HG03439 (cell line): ENCODE measurements at regions not wholly inside any gene's neighbourhood (a gene's known extent, or its start where the extent isn't known, plus 50 kb on each side); places are given as distances from the start of the nearest gene placed in this dataset.

Experiments used
- ATAC-seq: cut with Tn5 transposase; IDR thresholded peaks from one replicate; pipeline ENCODE4 v1.9.1; 2021; ENCODE audit warnings: mild to moderate bottlenecking, moderate library complexity; ENCODE audit not compliant: unreplicated experiment

DNA sequence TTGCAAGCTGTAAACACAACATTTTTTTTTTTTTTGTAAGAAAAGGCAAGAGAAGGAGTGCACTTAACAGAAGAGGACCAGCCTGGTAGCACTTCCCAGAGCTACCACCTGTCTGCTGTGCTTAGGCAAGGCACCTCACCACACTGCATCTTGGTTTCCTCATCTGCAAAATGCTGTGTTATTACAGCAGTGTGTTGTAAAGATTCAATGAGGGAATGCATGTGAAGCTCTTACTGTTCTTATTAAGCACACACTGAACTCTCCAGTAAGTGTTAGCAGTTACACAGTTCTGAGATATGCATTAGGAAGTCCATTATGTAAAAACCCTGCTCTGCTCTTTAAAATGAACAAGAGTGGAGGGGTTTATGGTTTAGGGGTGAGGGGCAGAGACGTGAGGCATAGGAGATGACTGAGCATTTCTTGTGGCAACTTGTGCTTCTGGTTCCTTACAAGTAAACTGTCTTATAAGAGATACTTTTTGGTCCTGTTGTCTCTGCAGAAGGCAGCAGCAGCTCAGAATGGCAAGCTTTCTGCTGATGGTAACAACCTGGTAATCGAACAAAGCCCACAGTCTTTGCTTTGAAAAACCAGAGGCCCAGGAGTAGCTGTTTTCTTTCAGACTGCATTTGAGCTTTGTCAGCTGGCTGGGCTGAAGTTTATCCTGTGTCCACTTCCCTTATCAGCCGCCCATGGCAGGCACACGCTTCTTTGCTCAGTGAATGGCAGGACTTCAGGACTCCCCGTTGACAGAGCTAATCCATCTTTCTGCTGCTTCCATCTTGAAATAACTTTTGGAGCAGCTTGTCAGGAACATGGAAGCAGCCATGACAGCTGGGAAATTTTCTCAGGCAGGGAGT, 98.8 kb upstream of the BMPER start:
- ATAC-seq = no peak

DNA sequence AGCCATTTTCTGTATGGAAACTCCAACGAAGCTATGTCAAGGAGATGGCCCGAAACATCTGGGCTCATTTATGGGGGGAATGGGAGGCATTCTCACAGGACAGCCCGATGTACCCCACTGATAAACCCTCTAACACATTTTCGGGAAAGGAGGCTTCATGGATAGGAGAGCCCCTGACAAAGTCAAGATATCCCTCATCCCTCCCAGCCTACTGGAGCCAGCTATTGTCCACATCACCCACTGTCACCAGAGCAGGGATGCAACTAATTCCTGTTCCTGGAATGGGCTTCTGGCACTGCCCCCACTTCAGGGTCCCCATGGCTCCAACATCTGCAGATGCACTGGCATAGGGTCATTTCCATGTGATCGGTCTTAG, 98.2 kb upstream of the BMPER start:
- no peak for ATAC-seq

DNA sequence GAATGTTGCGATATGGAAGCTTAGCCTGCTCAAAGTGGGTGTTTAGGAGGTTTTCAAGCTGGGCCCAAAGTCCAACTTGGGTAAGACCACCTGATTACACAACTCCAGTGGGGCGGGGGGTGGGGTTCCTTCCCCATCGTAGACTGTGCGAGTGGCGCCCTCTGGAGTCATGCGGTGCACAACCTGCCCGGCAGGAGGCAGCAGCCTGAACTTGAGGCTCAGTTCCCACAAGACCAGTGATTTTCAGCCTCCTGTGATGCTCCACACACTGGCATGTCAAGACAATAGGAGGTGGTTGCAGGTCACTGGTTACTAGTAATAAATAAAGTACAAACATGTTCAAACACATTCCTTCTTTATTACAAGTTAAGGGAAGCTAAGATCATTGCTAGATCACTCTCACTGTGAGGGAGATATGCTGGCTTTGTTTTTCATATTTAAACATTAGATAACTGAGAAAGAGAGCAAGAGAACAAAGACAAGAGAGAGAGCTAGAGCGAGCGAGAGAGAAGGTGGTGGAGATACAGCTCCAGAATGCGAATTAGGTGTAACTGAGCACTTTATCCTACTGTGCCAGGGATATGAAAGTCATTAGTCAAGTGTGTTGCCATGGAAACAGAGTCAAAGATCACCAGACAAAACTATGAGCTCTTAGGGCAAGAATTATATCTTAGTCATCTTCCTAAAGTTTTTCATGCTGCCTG, 97.4 kb upstream of the BMPER start:
- ATAC-seq = no peak

DNA sequence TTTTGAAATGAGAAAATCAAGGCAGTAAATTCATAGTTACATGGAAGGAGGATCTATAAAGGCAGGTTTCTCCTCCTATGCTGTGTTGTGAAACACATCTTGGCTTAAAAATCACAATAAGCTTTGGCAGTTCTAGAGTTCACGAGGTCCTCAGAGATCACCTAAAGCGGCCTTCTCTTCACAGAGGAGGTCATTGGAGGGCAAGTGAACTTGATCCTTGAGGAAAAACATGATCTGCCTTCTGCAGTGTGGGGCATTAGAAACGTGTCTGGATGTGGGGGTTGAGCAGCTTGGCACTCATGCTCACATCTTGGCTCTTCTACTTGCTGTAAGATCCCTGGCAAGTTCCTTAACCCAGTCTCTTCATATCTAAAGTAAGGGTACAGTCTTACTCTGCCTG, 96.1 kb upstream of the BMPER start:
- ATAC-seq = no peak

DNA sequence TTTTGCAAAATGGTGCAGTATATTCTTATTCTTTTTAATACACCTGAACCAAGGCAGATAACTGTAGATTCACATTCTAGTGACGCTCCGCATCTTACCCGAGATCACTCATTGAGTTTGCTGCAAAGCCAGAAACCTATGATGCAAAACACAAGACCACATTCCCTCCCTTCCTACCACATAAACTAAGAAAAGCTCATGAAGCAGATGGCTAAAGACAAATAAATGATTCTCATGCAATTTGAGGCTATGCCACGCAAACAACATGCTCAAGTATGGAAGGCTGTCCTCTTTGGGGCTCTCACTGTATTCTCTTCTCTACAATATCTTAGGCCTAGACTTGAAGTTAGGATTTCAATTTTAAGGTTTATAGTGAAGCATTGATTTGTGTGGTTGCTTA, 95.0 kb upstream of the BMPER start:
- no peak for ATAC-seq

DNA sequence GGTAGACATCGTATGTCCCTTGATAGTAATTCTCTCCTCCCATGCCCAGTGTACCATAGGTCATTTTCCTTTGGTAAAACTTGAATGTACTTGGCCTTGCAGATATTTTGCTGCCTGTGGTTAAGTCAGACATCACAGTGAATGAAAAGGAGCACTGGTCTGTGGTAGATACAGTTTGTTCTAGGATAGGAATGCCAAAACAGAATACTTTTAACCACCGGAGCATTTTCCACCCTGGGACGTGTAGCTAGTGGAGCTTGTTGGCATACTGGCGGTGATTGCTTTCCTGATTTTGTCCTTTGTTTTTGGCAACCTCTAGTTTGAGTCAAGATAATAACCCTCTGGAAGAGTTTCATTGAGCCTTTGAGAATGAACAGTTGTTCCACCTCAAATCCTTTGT, 92.0 kb upstream of the BMPER start:
- ATAC-seq = no peak

DNA sequence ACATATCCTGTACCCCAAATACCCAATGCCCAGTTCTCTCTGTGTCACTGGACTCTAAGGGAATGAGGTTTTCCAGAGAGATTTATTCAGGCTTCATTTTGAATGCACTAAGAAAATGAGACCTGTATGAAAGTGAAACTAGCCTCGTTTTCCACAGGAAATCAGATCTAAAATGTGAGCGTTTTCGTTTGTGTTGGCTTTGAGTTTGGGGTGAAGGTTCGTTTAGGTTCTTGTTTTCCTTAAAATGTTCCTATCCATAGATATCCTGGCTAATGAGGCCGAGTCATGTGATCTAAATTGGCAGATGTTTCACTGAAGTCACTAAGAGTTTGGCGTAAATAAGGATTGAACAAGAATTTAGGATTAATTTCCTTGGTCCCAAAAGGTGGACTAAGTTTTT, 90.9 kb upstream of the BMPER start:
- no peak for ATAC-seq

DNA sequence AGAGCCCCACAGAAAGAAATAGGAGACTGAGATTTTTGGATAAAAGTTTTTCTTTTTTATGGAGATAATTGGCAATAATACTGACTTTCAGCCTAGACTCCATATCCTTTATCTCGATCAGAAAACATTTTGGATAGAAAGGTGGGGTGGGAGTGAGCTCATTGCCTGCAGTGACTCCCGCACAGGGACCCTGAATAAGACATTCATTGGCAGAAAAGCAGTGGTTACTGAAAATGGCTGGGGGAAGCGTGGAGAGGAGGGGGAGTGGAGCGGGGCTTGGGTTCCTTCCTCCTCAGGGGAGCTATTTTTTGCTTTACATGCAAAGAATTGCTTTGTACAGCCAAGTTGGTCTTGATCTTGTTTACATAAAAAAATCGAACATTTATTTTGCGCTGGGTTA, 90.4 kb upstream of the BMPER start:
- no peak for ATAC-seq

DNA sequence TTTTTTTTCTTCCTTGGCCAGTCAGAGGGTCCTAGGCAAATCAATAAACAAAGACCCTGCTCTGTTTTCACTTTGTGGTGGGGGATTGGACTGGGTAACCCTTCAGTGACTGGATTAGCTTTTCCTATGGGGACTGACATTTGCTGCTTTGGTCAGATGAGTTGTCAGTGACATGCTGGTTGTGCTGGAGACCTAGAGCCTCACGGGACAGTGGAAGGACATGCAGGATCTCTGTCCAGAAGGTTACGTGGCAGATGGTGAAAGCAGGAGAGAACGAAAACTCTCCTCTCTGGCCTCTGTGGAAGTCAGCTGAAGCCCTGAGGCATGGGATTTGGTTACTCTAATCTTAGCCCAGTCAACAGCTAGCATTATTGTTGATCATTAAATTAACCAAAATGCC, 90.0 kb upstream of the BMPER start:
- ATAC-seq = no peak

DNA sequence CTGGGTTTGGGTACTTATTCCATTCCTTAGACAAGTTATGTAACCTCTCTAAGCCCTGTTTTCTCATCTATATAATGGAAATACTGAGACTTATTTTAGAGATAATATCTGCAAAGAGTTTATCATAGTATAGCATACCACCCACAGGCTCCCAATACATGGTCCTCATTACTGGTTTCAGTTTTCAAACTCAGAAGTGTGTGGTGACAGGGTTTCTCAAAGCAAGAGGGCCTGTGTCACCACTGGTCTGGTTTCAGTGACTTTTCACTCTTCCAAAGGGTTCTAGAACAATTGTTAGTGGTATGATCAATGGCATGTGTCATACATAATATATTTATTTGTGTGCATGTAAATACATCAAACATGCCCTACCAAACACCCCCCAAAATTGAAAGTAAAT, 89.2 kb upstream of the BMPER start:
- ATAC-seq = no peak

DNA sequence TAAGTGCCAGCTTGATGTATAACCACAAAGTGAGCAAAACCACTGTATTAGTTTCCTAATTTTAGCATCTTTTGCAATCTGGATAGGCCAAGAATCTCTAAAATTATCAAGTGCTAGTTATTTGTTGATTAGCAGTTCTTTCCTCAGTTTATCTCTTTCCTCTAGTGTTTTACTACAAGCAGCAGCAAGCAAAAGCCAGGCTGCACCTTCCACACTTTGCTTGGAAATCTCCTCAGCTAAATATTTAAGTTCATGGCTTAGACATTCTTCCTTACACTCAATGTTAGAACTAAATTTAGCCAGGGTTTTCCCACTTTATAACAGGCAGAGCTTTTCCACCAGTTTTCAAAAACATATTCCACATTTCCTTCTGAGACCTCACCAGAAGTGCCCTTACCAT, 85.7 kb upstream of the BMPER start:
- no peak for ATAC-seq

DNA sequence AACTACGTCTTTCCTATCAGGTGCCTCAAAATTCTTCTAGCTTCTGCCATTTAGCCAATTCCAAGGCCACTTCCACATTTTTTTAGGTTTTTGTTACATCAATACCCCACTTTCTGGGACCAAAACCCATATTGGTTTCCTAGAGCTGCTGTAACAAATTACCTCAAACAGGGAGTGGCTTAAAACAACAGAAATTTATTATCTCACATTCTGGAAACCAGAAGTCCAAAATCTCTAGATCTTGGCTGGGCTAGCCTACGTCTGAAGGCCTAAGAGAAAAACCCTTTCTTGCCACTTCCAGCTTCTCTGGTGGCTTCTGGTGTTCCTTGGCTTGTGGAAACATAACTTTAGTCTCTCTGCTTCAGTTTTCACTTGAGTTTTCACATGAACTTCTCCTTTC, 85.1 kb upstream of the BMPER start:
- no peak for ATAC-seq

DNA sequence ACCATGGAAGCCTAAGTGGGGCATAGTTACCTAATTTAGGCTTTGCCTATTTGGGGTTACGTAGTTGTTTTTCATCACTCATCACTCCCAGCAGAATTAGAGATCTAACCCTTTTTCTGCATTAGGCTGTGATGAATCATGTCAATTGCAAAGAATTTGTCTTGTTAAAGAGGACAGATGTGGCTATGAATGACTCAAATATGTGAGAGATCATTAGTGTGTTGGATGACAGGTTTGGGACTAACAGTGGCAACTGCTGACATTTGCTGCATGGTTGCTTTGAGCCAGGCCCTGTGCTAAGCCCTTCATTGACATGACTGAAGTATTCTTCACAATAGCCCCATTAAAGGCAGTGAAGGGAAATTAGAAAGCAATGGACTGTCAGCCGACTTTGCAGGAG, 83.4 kb upstream of the BMPER start:
- no peak for ATAC-seq

DNA sequence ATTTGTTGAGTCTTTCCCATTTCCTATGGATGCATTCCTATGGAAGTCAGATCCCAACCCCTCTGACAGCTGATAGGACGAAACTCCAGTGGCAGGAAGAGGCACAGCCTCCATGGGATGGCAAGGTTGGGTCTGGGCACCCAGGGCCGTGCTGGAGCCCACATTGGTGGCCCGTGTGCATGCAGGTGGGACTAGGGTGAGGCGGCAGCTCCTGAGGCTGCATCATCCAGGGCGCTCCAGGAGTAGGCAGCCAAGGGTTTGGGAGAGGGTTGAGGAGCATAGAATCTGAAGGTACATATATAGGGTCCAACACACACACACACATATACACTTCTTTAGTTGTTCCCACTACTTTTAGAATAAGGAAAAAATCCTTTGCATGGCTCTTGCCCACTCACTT, 81.4 kb upstream of the BMPER start:
- no peak for ATAC-seq

DNA sequence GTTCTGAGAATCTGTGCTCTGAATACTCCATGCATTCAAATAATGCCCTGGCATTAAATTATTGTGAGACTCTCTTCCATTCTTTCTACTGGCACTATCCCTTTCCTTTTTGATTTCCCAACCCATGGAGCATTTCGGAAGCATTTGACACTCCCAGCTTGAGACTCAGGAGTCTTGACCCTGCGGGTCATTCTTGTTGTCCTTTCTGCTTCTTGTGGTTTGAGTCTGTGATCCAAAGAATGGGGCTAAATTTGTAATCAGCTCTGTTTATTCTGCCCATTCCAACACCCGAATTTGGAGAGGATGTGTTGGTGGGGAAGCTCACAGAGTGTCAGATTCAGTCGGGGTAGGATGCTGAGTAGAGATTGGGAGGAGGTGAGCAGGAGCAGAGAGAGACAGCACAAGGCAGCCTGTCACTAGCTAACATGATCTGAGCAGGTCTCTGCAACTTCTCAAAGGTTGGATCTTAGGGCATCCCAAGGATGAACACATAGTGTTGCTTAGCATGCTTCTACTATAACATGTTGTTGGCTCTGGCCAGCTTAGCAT, 80.4 kb upstream of the BMPER start:
- no peak for ATAC-seq

DNA sequence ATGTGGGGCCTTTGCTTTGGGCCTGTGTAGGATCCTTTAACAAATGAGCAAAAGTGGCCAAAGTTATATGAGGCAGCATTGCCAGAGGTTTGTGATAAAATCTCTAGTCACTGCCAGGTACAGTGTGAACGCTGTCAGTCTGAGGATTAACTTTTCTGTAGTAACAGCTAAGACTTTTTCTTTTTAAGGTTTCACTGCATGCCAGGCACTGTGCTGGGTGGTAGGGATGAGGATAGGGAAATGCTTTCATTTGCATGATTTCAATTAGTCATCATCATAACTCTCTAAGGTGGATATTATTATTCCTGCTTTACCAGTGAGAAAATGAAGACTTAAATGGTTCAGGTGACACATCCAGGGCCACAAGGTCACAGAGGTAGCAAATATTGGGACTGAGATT, 79.7 kb upstream of the BMPER start:
- no peak for ATAC-seq

DNA sequence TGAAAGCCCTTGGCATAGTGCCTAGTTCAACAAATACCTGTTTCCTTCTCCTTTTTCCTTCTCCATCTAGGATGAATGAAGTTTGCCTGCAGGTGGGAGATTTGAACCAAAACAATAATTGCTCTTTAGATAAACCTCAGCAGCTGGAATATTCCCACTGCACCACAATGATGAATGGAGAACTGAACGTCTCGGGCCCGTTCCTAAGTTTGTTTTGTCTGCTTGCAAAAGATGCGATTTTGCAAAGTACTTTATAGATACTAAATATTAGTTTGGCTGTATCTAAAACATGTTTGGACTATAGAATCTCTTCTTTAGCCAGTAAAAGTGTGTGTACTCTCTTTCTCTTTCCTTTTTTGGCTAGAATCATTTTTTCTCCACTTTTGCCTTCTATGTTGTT, 75.8 kb upstream of the BMPER start:
- ATAC-seq = no peak

DNA sequence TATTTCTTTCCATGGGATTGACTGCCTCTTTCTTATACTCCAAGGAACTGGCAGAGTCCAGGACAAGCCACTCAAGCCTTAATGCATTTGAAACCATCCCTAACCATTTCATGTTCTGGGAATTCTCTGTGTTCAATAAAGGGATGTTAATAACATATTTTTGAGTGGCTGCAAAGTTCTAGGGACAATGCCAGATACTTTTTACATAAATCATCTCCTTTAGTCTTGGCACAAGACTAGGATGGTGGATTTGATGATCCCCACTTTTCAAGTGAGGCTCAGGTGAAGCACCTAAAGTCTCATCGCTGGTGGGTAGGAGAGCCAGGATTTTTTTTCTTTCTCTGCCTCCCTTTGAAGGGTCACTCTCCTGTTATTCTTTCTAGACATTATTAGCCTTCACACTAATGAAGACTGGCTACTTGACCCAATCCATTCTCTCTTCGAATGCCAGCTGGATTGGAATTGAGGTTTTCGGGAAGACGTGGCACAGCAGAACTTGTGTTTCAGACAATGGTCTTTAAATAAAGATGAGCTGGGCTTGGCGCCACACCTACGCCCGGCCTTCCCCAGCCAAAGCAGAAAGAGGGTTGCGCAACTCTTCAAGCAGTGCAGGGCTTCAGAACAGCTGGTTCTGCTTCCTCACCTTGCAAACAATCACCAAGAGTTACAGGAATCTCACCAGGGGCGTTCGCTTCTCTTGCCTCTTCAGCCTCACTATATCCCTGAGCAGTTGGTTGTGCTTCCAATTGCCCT, 73.8 kb upstream of the BMPER start:
- ATAC-seq = no peak

DNA sequence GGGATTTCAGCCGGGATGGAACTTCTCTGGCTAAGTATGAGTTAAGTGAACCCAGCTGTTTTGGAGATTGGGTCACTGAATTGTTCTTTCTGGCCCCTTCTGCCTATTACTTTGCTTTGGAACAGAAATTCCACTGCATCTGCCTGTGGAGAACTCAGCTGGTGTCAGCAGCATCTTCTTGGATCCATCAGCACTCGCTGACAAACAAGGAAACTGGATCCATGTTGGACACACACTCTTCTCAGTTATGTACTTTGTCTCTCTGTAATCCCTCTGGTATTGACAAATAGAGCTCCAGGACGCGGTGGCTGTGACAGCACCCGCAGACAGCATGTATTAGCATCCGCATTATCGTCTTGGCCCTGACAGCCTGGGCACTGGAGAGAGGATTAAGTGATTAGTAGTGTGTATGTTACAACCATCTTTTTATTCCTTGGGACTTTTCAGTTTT, 73.0 kb upstream of the BMPER start:
- no peak for ATAC-seq

DNA sequence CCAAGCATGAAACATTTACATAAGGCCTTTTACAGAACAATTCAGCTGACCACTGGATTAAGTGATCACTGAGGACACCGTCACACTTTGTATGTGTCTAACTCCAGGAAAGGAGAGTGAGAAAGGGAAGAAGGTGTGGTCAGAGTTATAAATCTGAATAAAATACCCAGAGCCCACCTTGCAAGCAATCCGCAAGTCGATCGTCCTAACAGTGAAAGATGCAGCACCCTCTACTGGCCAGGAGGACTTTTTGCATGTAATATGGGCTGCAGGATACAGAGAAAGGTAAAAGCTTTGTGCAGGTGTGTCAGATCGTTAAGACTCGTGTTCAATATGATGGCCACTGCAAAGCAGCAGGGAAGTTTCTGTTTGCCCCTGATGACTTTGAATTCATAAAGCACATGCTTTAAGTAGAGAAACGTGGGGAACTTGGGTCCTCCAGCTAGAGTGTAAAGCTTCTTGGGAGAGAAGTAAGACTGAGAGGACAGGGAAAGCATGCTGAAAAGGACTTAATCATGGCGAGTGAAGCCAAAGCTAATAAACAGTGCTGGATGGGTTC, 68.5 kb upstream of the BMPER start:
- no peak for ATAC-seq

DNA sequence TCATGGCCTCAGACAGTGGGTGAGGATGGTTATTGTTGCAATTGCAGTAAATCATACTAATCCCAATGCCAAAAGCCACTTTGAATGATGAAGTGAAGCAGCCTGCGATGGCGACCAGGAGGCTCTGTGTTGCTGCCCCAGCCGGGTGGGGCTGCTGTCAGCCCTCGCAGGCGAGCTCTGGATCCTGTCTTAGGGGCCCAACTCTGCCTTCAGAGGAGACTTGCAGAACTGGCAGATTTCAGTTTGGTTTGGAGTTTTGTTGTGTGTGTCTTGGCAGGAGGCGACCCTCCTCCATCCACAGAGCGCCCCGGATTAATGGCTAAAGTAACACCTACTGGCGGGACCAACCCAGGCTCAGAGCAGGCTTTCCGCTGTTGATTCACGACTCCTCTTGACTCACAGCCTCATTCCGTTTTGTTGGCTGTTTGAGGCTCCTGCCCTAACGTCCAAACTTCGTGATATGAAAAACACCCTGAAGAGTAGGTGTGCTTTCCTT, 67.9 kb upstream of the BMPER start:
- no peak for ATAC-seq
